ENCODE measurements at regions not wholly inside any gene's neighbourhood (a gene's known extent, or its start where the extent isn't known, plus 50 kb on each side); places are given as distances from the start of the nearest gene placed in this dataset.
"Not testable (repeated sequence)": the region's sequence is repeated elsewhere in the genome, so short reads cannot be mapped to it uniquely, and the experiment has no call there.

DNA sequence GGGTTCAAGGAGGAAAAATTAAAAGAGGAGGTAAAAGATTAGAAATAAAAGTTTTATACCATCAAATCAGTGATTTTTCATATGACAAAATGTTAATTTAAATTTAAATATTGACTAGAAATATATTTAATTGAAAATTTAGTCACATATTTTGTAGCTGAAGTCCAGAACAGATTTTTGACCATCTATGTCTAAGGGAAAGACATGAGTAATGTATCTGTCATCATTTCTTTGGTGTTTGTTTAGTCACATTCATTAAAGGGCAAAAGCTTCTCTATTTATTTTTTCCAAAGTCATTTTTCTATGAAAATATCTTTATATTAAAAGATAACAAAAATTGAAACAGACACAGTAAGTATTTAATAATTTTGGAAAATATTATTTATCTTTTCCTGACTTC, 252.0 kb upstream of the ISL1 start:
- H3K27ac Mint-ChIP-seq, result no peak overlapping the region
- H3K4me1 Mint-ChIP-seq, result no peaks in the 10 kb centered on the region
- H3K36me3 Mint-ChIP-seq, result peaks cover 2% of the 10 kb centered on the region
- H3K9me3 Mint-ChIP-seq, result peaks cover 5% of the 10 kb centered on the region
- DNase-seq (ENCODE audit: low spot score in 2 of 2) (no peak), ATAC-seq (ENCODE audit: low read depth) (no peak)
- H3K27me3 Mint-ChIP-seq, result no peaks in the 10 kb centered on the region
- H3K4me3 Mint-ChIP-seq, result no peak overlapping the region

DNA sequence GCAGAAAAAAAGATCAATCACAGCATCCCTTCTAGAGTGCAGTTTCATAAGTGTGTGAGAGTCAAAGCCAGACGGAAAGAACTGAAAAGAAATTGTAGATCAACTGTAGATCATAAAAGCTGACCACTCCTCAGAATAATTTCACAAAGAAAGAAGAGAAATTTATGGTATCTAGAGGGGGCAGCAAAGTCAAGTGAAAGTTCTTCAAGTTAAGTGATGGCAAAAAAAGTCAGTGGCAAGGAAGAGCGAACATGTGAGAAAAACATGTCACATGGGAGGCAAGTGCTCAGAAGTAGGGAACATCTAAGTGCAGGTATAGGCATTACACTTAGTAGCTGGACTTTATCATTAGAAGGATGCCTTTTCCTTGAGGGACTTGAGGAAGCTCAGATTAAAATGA, 245.1 kb upstream of the ISL1 start:
- H3K9me3 Mint-ChIP-seq, result peaks cover 2% of the 10 kb centered on the region
- no peak overlapping the region for H3K4me3 Mint-ChIP-seq

DNA sequence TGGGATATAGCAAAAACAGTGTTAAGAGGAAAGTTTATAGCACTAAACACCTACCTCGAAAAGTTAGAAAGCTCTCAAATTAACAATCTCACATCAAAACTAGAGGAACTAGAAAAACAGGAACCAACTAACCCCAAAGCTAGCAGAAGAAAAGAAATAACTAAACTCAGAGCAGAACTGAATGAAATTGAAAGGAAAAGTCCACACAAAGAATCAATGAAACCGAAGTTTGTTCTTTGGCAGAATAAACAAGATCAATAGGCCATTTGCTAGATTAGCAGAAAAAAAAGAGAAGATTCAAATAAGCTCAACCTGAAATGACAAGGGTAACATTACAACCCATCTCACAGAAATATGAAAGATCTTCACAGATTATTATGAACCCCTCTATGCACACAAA, 234.8 kb upstream of the ISL1 start:
- no peak for DNase-seq (ENCODE audit: low spot score in 2 of 2)
- H3K27ac Mint-ChIP-seq, result no peak overlapping the region
- no peaks in the 10 kb centered on the region for H3K27me3 Mint-ChIP-seq
- ATAC-seq (ENCODE audit: low read depth), result no peak
- H3K36me3 Mint-ChIP-seq, result no peaks in the 10 kb centered on the region
- H3K4me3 Mint-ChIP-seq, result no peak overlapping the region
- H3K9me3 Mint-ChIP-seq, result peaks cover 11% of the 10 kb centered on the region
- no peaks in the 10 kb centered on the region for H3K4me1 Mint-ChIP-seq

More for the DNA sequence above, 245.1 kb upstream of the ISL1 start:
- H3K36me3 Mint-ChIP-seq, result no peaks in the 10 kb centered on the region
- H3K4me1 Mint-ChIP-seq, result no peaks in the 10 kb centered on the region
- H3K27me3 Mint-ChIP-seq, result no peaks in the 10 kb centered on the region
- no peak overlapping the region for H3K27ac Mint-ChIP-seq
- ATAC-seq (ENCODE audit: low read depth), result no peak
- no peak for DNase-seq (ENCODE audit: low spot score in 2 of 2)

DNA sequence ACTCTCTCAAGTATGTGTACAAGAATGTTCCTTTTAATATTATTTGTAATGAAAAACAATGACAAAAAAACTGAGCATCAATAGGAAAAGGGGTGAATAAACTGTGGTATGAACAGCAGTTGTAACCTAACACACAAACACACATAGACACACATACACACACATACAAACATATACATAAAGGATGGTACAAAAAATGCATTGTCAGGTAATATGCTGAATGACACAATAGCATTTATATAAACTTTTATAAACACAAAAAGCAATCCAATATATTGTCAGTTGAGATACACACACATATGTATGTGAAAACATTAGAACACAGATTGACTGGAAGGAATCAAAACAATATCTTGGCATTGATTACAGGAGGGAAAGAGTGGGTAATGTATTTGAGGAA, 227.0 kb upstream of the ISL1 start:
- Mint-ChIP-seq H3K9me3 (peaks cover 13% of the 10 kb centered on the region), H3K4me1 (no peaks in the 10 kb centered on the region), H3K27ac (no peak overlapping the region), H3K36me3 (no peaks in the 10 kb centered on the region), H3K27me3 (no peaks in the 10 kb centered on the region), H3K4me3 (no peak overlapping the region)
- DNase-seq (ENCODE audit: low spot score in 2 of 2) (no peak), ATAC-seq (ENCODE audit: low read depth) (no peak)

GRCh38 chr5:51156838-51157237, 226.4 kb upstream of the ISL1 start:
- DNase-seq (ENCODE audit: low spot score in 2 of 2), result no peak
- H3K9me3 Mint-ChIP-seq, result peaks cover 15% of the 10 kb centered on the region
- no peak overlapping the region for H3K4me3 Mint-ChIP-seq
- ATAC-seq (ENCODE audit: low read depth), result no peak
- H3K4me1 Mint-ChIP-seq, result no peaks in the 10 kb centered on the region
- H3K27ac Mint-ChIP-seq, result no peak overlapping the region
- no peaks in the 10 kb centered on the region for H3K27me3 Mint-ChIP-seq
- peaks cover 2% of the 10 kb centered on the region for H3K36me3 Mint-ChIP-seq

DNA sequence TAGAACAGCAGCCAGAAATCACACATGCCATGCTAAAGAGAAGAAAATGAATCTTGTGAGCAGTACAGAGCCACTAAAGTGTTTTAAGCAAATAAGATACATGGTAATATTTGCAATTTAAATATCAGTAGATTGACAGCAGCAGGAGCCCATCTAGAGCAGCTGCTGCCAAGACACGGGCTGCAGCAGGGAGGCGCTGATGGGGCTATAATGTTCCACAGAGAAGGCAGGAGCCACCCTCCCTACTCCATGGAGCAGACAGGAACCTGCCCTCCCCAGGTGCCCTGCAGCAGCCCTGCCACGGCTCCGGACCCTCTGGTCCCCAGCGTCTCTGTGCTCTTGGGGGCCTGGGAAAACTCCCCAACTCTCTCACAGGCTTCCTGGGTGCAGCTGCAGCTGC, 224.1 kb upstream of the ISL1 start:
- H3K9me3 Mint-ChIP-seq, result peaks cover 18% of the 10 kb centered on the region
- no peak overlapping the region for H3K27ac Mint-ChIP-seq
- DNase-seq (ENCODE audit: low spot score in 2 of 2), result no peak
- H3K27me3 Mint-ChIP-seq, result no peaks in the 10 kb centered on the region
- H3K4me3 Mint-ChIP-seq, result no peak overlapping the region
- ATAC-seq (ENCODE audit: low read depth), result no peak
- no peaks in the 10 kb centered on the region for H3K4me1 Mint-ChIP-seq
- H3K36me3 Mint-ChIP-seq, result peaks cover 2% of the 10 kb centered on the region

- DNase-seq (ENCODE audit: low spot score in 2 of 2) (no peak), ATAC-seq (ENCODE audit: low read depth) (no peak)
- Mint-ChIP-seq H3K4me1 (no peaks in the 10 kb centered on the region), H3K27me3 (no peaks in the 10 kb centered on the region), H3K9me3 (peaks cover 15% of the 10 kb centered on the region), H3K27ac (no peak overlapping the region), H3K4me3 (no peak overlapping the region), H3K36me3 (peaks cover 2% of the 10 kb centered on the region)
These were observed 223.6 kb upstream of the ISL1 start for GRCh38 chr5:51159606-51160005.

- H3K4me1 Mint-ChIP-seq, result no peaks in the 10 kb centered on the region
- no peak overlapping the region for H3K4me3 Mint-ChIP-seq
- DNase-seq (ENCODE audit: low spot score in 2 of 2), result no peak
- no peaks in the 10 kb centered on the region for H3K27me3 Mint-ChIP-seq
- H3K36me3 Mint-ChIP-seq, result peaks cover 2% of the 10 kb centered on the region
- no peak for ATAC-seq (ENCODE audit: low read depth)
- H3K27ac Mint-ChIP-seq, result no peak overlapping the region
- H3K9me3 Mint-ChIP-seq, result peaks cover 17% of the 10 kb centered on the region
These were observed 221.0 kb upstream of the ISL1 start for GRCh38 chr5:51162245-51162644.

GRCh38 chr5:51165621-51166020, 217.6 kb upstream of the ISL1 start:
- ATAC-seq (ENCODE audit: low read depth); H3K36me3 Mint-ChIP-seq; H3K27ac Mint-ChIP-seq; H3K27me3 Mint-ChIP-seq; H3K4me1 Mint-ChIP-seq; DNase-seq (ENCODE audit: low spot score in 2 of 2); H3K4me3 Mint-ChIP-seq: not testable (repeated sequence)
- peaks cover 17% of the 10 kb centered on the region for H3K9me3 Mint-ChIP-seq

DNA sequence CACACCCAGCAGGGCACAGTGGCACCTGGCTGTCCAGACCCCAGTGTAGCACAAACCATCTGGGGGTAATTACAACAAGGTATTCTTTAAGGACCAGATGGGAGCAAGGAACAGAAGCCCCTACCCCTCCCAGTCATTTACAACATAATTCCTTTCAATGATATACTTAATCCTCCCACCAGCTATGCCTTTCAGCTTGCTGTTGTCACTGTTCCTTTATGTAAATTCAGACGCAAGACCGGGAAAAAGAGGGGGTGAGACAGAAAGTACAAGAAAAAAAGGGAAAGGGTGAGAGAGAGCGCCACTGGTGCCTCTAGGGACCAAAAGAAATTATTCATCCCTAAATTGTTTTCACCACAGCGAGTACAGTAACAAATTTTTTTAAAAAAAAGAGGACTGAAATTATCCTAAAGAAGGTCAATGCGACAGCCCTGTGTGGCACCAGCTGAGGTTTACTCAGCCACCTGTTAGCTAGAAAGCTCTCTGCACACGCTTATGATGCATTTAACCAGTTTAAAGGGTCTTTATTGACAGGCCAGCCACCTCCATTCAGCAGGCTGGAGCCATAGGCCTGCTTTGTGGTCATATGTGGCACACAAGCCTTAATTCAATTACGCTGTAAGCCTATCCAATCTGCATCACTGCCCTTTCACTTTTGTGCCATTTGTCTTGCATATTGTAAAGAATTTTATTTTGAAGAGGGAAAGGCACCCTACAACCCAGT, 210.2 kb upstream of the ISL1 start:
- H3K9me3 Mint-ChIP-seq, result no peaks in the 10 kb centered on the region
- no peak for DNase-seq (ENCODE audit: low spot score in 2 of 2)
- no peaks in the 10 kb centered on the region for H3K27me3 Mint-ChIP-seq
- ATAC-seq (ENCODE audit: low read depth), result no peak
- H3K4me1 Mint-ChIP-seq, result no peaks in the 10 kb centered on the region
- no peak overlapping the region for H3K4me3 Mint-ChIP-seq
- H3K36me3 Mint-ChIP-seq, result no peaks in the 10 kb centered on the region
- H3K27ac Mint-ChIP-seq, result no peak overlapping the region

DNA sequence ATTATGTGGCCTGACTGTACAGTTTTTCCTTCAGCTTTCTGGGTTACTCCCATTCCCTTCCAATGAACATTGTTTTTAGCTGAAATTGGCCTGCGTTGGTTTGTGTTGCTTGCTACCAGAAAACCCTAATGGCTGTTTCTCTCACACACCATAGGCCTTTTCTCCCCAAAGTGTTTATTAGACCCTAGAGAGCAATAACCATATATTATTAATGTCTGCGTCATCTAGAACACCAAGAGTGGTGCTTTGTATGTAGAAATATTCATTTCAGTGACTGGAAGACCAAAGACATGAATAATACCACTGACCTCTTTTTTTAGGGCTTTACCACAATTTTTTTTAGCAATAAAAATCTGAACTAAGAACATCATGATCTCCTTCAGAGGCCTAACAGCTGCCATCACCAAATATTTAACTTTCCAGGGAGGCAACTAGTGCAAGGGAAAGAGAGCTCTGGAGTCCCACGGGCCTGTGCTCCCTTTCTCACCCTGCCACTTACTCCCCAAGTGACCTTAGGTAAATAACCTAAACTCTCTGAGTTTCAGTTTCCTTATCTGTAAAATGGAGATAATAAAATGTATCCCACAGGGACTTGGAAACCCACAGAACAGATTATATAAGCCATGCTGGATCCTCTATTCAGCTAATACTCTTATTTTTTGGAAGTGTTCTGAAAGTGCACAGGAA, 201.9 kb upstream of the ISL1 start:
- no peak for DNase-seq (ENCODE audit: low spot score in 2 of 2)
- H3K27me3 Mint-ChIP-seq, result no peaks in the 10 kb centered on the region
- no peaks in the 10 kb centered on the region for H3K36me3 Mint-ChIP-seq
- no peaks in the 10 kb centered on the region for H3K4me1 Mint-ChIP-seq
- no peak overlapping the region for H3K27ac Mint-ChIP-seq
- no peak overlapping the region for H3K4me3 Mint-ChIP-seq
- H3K9me3 Mint-ChIP-seq, result peaks cover 2% of the 10 kb centered on the region
- no peak for ATAC-seq (ENCODE audit: low read depth)

- DNase-seq (ENCODE audit: low spot score in 2 of 2) (no peak), ATAC-seq (ENCODE audit: low read depth) (no peak)
- Mint-ChIP-seq H3K9me3 (peaks cover 1% of the 10 kb centered on the region), H3K4me1 (no peaks in the 10 kb centered on the region), H3K36me3 (no peaks in the 10 kb centered on the region), H3K27ac (no peak overlapping the region), H3K4me3 (no peak overlapping the region), H3K27me3 (no peaks in the 10 kb centered on the region)
These were observed 197.4 kb upstream of the ISL1 start for GRCh38 chr5:51185850-51186329.

DNA sequence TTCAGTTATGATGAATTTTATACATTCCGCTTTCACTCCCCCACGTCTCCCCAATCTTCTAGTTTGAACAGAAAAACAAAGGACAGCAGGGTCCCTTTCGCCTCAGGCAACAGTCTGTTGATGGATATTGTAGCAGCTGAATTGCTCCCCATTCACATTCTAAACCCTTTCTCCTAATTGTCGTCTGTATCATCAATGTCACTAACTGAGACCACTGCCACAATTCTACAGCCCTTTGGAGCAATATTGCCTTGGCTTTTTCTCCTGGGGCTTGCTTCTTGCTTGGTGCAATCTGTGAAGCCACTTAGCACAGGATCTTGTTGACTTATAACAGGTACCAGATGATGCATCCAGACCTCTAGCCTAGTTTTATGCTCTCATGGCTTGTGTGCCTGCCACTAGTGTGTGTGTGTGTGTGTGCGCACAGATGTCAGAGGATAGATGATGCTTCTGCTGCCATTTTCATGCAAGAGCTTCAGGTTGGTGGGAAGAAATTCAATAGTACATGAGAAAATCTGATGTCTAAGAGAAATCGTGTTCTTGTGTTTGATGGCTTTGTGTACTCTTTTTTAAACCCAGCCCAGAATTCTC, 195.2 kb upstream of the ISL1 start:
- ATAC-seq (ENCODE audit: low read depth), result no peak
- DNase-seq (ENCODE audit: low spot score in 2 of 2), result no peak
- Mint-ChIP-seq H3K27me3 (no peaks in the 10 kb centered on the region), H3K4me1 (no peaks in the 10 kb centered on the region), H3K36me3 (no peaks in the 10 kb centered on the region), H3K27ac (no peak overlapping the region), H3K9me3 (peaks cover 1% of the 10 kb centered on the region), H3K4me3 (no peak overlapping the region)

GRCh38 chr5:51194671-51195070, 188.6 kb upstream of the ISL1 start:
- Mint-ChIP-seq H3K4me3 (no peak overlapping the region), H3K9me3 (no peaks in the 10 kb centered on the region), H3K4me1 (no peaks in the 10 kb centered on the region), H3K27me3 (no peaks in the 10 kb centered on the region), H3K36me3 (no peaks in the 10 kb centered on the region), H3K27ac (no peak overlapping the region)
- no peak for DNase-seq (ENCODE audit: low spot score in 2 of 2)
- no peak for ATAC-seq (ENCODE audit: low read depth)
